HG03045 (cell line): ENCODE measurements at regions not wholly inside any gene's neighbourhood (a gene's known extent, or its start where the extent isn't known, plus 50 kb on each side); places are given as distances from the start of the nearest gene placed in this dataset.
"Not testable (repeated sequence)": the region's sequence is repeated elsewhere in the genome, so short reads cannot be mapped to it uniquely, and the experiment has no call there.

ENCODE experiments used
- ATAC-seq: cut with Tn5 transposase; IDR thresholded peaks from one replicate; pipeline ENCODE4 v1.9.1; 2021; ENCODE audit warnings: mild to moderate bottlenecking, moderate library complexity; ENCODE audit not compliant: unreplicated experiment

DNA sequence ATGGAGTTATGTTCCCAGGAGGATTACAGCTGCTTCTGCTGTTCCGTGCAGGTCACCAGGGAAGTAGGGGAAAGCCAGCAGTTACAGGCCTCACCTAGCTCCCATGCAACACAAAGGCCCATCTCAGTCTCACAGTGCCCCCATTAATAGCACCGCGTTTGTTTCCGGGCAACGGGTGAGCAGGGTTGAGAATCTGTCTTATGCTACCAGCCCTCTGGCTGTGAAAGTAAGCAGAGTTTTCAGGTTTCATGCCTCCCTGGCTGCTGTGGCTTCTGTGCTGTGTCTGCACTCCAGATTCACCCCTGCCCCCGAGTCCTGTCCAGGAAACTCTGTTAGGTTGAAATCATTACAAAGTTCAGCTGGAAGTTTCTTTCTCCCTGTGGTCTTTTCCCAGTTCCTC is 254.4 kb upstream of the GPR149 start:
- no peak for ATAC-seq

- no peak for ATAC-seq
These were observed 254.0 kb upstream of the GPR149 start for GRCh38 chr3:154684021-154684420.

DNA sequence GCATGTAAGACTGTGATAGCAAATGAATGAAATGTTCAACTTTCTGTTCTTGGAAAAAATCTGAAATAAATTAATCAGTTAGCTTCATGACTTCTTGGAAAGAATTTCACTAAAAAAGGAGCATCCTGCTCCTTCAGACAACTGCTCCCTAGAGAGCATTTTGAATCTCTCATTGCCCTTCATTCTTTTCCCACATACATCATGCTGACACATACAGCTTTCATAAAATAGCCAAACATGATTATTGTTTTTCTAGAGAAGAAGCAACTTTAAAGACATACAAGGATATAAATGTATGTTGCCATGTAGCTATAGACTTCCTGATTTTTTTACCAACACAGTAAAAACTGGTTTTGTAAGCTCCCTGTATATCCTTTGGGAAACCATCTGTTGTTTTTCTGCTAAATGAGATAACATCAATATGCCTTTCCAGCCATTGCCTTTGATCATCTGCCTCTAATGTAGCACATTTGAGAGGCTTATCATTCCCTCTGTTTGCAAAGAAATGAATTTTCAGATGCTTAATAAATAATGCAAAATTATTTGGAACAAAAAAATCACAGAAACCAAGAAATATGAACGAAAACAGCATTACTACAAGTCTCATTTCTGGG is 248.2 kb upstream of the GPR149 start:
- no peak for ATAC-seq

DNA sequence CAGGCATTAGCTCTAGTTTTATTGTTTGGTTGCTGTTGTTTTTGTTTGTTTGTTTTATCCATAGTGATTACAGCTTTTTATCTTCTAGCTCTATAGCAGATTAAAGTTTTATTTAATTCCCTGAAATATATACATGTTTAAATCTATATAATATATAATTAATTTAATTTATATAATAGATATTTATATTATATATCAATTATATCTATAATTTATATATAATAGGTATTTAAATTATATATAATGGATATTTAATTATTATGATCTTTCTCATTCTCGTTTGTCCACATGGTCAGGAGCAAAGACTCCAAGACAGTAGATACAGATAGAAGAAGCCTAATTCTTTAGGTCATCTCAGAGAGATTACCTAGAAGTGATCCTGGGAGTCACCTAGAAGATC is 238.8 kb upstream of the GPR149 start:
- ATAC-seq = no peak

DNA sequence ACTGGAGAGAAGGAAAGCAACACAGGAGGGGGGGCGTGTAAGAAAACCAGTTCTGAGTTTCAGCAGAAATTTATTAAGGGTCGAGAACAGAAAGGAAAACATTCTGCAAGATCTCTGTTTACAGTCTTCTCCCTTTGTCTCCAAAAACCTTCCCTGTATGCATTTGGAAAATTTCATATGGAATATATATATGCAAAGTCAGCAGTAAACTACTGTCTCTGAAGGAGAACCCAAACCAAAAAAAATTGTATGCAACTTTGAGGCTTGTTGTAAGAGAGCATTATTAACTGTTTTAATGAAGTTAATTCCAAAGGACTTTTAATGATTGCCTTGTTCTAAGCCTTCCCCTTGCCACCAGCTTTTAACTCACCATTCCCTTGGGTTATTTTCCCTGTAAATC is 238.2 kb upstream of the GPR149 start:
- ATAC-seq = no peak

DNA sequence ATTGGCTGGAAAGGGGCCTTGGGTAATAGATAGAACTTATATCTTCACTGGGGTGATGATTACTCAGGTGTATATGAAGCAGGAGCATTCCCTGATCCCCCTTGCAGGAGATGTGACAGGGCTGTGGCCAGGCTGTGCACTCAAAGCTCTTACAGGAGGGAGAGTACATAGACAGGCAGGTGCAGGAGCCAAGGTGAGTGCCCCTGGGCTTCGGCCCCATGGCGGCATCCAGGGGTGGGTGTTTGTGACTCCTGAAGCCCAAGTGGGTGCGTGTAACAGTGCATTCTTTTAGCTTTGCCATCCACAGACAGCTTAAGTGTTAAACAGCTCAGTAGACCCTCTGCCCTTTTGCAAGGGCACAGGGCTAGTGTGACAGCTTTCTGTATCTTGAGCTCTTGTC is 236.6 kb upstream of the GPR149 start:
- no peak for ATAC-seq

DNA sequence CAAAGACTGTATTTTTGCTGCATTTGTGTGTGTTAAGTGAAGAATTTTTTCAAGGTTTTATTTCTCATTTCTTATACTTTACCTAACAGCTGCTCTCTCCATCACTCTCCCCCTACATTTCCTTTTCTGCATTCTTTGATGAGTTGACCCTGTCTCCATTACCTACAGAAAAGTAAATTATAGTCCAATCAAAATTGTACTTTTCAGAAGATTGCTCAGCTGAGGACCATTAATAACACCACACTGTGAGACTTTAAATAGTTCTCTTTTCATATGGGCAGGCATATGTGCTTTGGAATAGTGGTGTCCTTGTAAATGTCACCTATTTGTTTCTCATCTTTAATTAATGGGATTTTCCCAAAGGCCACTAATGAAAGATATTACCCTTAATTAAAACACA is 234.7 kb upstream of the GPR149 start:
- no peak for ATAC-seq

DNA sequence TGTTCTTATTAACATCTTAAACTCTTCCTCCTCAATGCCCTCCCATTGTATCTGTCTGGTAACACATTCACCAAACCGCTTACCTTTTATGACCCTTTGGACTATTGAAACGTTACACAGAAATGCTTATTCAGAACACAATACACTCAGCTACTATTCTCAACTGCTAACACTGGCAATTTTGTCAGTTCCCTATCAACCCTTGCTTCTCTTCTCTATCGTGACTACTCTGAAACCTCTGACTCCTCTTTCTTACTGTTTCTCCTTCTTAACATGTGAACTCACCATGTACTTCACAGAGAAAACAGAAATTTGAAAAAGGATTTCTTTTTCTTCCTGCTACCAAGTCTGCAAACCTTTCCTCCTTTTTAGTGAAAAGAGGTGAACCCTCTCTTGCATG is 232.9 kb upstream of the GPR149 start:
- ATAC-seq = no peak

DNA sequence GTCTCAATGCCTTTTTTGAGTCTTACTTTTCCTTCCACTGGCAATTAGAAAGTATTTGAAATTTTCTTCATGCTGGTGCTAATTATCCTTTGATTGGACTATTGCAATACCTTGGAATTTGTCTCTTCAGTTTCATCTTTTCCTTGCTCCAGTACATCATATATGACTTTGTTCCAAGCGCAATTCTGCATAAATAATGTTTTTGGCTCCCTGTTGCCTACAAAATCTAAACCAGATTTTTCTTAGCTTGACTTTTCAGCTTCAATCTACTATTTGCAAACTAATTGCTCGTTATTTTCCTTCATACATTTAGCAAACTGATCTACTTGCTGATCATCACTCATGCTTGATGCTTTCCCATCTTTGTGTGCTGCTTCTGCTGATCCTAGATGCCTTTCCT is 230.8 kb upstream of the GPR149 start:
- ATAC-seq = no peak

DNA sequence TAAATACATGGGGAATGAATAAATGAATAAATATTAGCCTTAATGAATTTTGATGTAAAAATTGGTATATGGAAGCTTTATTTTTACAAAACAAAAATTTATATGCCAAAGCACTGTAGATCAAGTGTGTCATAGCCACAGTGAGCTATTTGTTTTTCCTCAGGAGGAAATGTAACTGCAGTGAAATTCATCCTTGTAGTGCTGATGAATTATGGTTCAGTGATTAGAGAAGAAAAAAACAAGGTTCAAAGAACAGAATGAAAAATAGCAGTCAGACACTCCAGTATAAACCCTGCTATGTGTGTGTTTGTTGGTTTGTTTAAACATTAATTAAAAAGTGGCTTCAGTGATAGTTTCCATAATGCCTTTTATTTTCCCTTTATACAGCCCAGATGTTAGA is 228.0 kb upstream of the GPR149 start:
- ATAC-seq = no peak

DNA sequence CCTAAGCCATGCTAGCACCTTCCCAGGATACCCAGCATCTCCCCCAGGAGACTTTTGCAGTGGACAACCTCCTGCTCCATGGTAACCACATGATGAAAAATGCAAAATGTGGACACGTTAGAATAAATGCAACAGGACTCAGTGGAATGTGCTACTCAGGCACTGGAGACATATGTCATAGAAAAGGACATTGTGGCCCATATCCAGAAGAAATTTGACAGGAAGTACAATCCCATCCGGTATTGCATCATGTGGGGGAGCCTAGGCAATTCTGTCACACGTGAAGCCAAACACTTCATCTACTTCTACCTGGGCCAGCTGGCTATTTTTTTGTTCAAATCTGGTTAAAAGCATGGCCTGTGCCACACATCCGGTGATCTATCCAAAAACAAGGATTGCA is 227.2 kb upstream of the GPR149 start:
- no peak for ATAC-seq

GRCh38 chr3:154656486-154656885 is 226.5 kb upstream of the GPR149 start:
- ATAC-seq = no peak

DNA sequence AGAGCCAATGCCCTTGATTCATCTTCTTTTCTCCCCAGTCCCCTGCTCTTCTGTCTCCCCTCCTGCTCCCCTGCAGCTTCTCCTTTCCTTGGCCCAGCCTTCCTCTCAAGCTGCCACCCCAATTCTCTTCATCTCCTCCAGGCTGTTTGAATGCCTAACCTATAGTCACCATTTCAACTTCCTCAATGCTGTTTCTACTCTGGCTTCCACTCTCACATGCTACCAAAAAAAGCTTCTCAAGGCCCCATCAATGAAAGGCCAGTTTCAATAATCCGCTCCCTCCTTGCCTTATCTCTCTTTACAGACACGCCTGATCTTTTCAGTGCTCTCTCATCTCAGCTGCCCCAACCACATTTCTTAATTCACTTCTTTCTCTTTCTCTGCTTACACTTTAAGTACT is 212.2 kb upstream of the GPR149 start:
- no peak for ATAC-seq

GRCh38 chr3:154625756-154626155 is 195.8 kb upstream of the GPR149 start:
- ATAC-seq = no peak

DNA sequence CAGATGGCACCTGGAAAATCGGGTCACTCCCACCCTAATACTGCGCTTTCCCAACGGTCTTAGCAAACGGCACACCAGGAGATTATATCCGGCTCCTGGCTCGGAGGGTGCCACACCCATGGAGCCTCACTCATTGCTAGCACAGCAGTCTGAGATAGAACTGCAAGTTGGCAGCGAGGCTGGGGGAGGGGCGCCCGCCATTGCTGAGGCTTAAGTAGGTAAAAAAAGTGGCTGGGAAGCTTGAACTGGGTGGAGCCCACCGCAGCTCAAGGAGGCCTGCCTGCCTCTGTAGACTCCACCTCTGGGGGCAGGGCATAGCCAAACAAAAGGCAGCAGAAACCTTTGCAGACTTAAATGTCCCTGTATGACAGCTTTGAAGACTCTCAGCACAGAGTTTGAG is 189.6 kb upstream of the GPR149 start:
- ATAC-seq = not testable (repeated sequence)

DNA sequence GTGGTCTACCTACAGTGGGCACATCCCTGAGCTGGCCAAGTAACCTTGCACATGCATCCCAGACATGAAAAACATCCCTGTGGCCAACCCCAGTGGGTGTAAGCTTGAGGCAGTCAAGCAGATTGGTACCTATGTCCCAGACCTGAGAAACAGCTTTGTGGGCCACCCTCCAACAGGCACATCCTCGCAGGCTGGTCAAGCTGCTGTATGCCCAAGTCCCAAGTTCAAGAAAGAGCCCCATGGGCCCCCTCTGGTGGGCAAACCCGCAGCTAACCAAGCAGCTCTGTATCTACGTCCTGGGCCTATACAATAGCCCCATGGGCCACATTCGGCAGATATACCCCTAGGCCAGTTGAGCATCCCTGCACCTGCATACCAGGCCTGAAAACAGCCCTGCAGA is 186.3 kb upstream of the GPR149 start:
- ATAC-seq = no peak

DNA sequence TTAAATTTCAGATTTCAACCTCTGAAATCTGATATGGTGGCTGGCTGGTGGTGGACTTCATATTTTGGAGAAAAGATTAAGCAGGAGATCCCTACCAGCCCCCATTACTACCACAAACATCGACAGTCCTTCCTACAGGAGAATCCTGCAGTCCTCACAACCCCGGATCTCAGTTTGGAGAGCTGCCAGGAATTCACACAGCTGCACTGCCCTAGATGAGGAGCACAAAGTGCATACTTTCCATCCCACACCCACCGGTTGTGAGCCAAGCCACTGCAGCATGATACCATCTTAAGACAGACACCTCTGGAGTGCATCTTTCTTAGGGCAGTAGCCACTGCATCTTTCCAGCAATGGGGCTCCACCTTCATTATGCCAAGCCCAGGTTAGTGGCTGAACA is 185.5 kb upstream of the GPR149 start:
- no peak for ATAC-seq

GRCh38 chr3:154614601-154615000 is 184.6 kb upstream of the GPR149 start:
- ATAC-seq = no peak

- ATAC-seq = no peak
These were observed 184.1 kb upstream of the GPR149 start for GRCh38 chr3:154614078-154614477.

- no peak for ATAC-seq
These were observed 172.3 kb upstream of the GPR149 start for GRCh38 chr3:154602241-154602640.

- no peak for ATAC-seq
These were observed 168.2 kb upstream of the GPR149 start for GRCh38 chr3:154598166-154598565.

GRCh38 chr3:154590675-154591384 is 160.8 kb upstream of the GPR149 start:
- no peak for ATAC-seq

- ATAC-seq = no peak
These were observed 158.8 kb upstream of the GPR149 start for GRCh38 chr3:154588831-154589230.
